Natural killer cell treated with Interleukin-12 subunit alpha and Interleukin-12 subunit beta and Interleukin-15 and Interleukin-18, amount 100 ng/mL, for 72 hours (primary cell): ENCODE measurements at regions not wholly inside any gene's neighbourhood (a gene's known extent, or its start where the extent isn't known, plus 50 kb on each side); places are given as distances from the start of the nearest gene placed in this dataset.
"Not testable (repeated sequence)": the region's sequence is repeated elsewhere in the genome, so short reads cannot be mapped to it uniquely, and the experiment has no call there.

Source experiments
- ATAC-seq, 2 donors: fragments of 150-1000 bp; cut with Tn5 transposase in 1 of 2; sonication (Bioruptor Pico), chemical (Tn5 transposase) in 1 of 2; 2 replicates each; pipeline ENCODE4 v1.10.0; 2021
- DNase-seq: peaks from one replicate; pipeline ENCODE4 v3.0.0; 2022; ENCODE audit warnings: low spot score
- H3K27ac Mint-ChIP-seq, 2 donors: 1 replicate in 1 of 2; 2 replicates in 1 of 2; pipeline ENCODE4 v1.8.0; 2022; ENCODE audit warnings: mixed read lengths in 2 of 2, mild to moderate bottlenecking in 1 of 2, moderate library complexity in 1 of 2
- H3K27me3 Mint-ChIP-seq, 2 donors: 1 replicate in 1 of 2; 2 replicates in 1 of 2; pipeline ENCODE4 v1.8.0; 2022; ENCODE audit warnings: mixed read lengths in 2 of 2
- H3K36me3 Mint-ChIP-seq: one replicate; pipeline ENCODE4 v1.8.0; 2022; ENCODE audit warnings: mixed read lengths
- H3K4me1 Mint-ChIP-seq, 2 donors: 1 replicate in 1 of 2; 2 replicates in 1 of 2; pipeline ENCODE4 v1.8.0; 2022; ENCODE audit warnings: low read depth in 2 of 2, mixed read lengths in 2 of 2, mild to moderate bottlenecking in 1 of 2
- H3K4me3 Mint-ChIP-seq: one replicate; pipeline ENCODE4 v1.8.0; 2022; ENCODE audit warnings: mixed read lengths
- H3K9me3 Mint-ChIP-seq: 2 replicates; pipeline ENCODE4 v1.8.0; 2022; ENCODE audit warnings: mixed read lengths

DNA sequence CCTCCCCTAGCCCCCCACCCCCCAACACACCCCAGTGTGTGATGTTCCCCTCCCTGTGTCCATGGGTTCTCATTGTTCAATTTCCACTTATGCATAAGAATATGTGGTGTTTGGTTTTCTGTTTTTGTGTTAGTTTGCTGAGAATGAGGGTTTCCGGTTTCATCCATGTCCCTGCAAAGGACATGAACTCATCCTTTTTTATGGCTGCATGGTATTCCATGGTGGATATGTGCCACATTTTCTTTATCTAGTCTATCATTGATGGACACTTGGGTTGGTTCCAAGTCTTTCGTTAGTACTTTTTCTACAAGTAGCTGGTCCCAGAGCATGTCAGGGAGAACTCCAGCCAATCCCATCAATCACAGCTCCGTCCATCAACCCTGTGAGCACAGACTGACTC is 350.3 kb downstream of the SETD4 start:
- not testable (repeated sequence) for DNase-seq, ATAC-seq

DNA sequence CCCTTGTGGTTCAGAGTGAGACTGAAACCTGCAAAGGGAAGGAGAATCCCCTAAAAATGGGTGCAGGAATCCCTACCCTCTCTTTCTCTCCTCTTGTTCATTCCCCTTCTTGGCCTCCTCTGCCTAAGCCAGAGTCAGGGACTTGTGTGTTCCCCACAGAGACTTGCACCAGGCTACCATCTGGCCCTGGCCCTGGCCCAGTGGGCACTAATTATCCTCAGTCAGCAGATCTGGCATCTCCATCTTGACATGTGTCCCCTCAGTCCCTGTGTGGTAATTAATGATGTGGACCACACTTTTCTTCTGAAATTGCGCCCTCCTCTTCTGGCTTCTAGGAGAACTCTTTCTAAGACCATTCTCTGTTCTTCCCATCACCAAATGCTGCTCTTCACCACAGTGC is 354.4 kb downstream of the SETD4 start:
- Mint-ChIP-seq H3K4me3 (no peak overlapping the region), H3K27me3 (peaks cover 31 to 63% of the 10 kb centered on the region in 2 donors), H3K4me1 (no peaks in the 10 kb centered on the region), H3K27ac (no peak overlapping the region), H3K9me3 (no peaks in the 10 kb centered on the region), H3K36me3 (no peaks in the 10 kb centered on the region)
- ATAC-seq (no peak), DNase-seq (no peak)

More for the DNA sequence above, 350.3 kb downstream of the SETD4 start:
- H3K4me1 Mint-ChIP-seq, H3K36me3 Mint-ChIP-seq, H3K9me3 Mint-ChIP-seq, H3K27ac Mint-ChIP-seq, H3K4me3 Mint-ChIP-seq: not testable (repeated sequence)
- peaks cover 23 to 43% of the 10 kb centered on the region in 2 donors for H3K27me3 Mint-ChIP-seq

DNA sequence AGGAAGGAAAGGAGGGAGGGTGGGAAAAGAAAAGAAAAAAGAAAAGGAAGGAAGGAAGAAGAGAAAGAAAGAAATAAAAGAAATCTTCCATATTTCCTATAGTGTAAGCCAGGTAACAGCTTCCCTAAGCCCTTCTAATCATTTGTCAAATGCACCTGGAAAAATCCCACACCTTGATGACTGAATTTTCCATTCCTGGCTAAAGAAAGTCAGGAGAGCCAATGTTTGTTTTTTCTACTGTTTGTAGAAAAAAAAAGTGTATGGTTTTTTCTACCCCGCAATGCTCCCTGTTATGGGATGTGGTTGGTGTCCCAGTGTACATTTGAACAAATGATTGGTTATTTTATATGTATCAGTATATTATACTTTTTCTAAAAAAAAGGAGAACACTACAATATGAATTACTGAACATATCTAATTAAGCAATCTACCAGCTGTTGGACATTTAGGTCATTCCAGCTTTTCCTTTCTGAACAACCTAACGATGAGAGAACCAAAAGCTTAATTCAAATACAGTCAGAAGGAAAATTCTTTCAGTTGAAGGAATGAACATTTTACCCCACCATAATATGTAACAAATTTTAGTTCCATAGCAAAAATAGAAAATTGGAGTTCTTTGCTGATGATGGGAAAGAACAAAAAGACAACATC is 355.0 kb downstream of the SETD4 start:
- Mint-ChIP-seq H3K9me3 (no peaks in the 10 kb centered on the region), H3K36me3 (no peaks in the 10 kb centered on the region), H3K27me3 (peaks cover 34 to 65% of the 10 kb centered on the region in 2 donors), H3K4me1 (no peaks in the 10 kb centered on the region), H3K4me3 (no peak overlapping the region), H3K27ac (no peak overlapping the region)
- no peak for DNase-seq
- no peak for ATAC-seq

DNA sequence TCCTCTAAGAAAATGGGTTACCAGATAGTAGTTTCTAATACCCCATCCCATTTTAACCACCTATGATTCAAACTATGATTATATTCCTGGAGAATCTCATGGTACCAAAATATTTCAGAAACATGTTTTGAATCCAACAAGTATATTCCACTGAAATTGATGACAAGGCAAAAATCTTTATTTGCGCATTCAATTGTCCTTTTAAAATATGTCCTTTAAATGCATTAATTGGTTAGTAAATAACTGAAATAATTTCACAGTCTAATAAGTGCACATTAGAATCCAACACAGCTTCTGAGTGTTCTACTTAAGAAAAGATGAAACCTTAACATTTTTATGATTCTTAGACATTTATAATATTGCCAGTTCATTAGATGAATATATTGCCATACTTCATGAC is 356.6 kb downstream of the SETD4 start:
- Mint-ChIP-seq H3K36me3 (no peaks in the 10 kb centered on the region), H3K9me3 (no peaks in the 10 kb centered on the region), H3K4me3 (no peak overlapping the region), H3K4me1 (no peaks in the 10 kb centered on the region), H3K27me3 (peaks cover 36 to 67% of the 10 kb centered on the region in 2 donors), H3K27ac (no peak overlapping the region)
- ATAC-seq (no peak), DNase-seq (no peak)

DNA sequence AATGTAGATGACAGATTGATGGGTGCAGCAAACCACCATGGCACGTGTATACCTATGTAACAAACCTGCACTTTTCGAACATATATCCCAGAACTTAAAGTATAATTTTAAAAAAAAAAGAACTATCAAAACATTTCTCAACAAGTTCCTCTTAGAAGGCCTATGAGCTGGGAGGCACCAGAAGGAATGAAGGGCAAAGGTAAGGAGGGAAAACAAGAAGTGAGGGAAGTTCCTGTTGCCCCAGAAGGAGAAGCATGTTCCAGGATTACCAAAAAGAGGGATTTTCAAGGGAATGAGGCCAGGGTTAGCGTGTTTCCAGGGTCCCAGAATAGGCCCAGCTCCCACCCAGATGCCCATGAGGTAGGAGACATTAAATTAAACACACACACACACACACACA is 361.0 kb downstream of the SETD4 start:
- Mint-ChIP-seq H3K36me3 (no peaks in the 10 kb centered on the region), H3K27me3 (peaks cover 26 to 57% of the 10 kb centered on the region in 2 donors), H3K9me3 (no peaks in the 10 kb centered on the region), H3K27ac (no peak overlapping the region), H3K4me3 (no peak overlapping the region), H3K4me1 (no peaks in the 10 kb centered on the region)
- ATAC-seq (no peak), DNase-seq (no peak)

DNA sequence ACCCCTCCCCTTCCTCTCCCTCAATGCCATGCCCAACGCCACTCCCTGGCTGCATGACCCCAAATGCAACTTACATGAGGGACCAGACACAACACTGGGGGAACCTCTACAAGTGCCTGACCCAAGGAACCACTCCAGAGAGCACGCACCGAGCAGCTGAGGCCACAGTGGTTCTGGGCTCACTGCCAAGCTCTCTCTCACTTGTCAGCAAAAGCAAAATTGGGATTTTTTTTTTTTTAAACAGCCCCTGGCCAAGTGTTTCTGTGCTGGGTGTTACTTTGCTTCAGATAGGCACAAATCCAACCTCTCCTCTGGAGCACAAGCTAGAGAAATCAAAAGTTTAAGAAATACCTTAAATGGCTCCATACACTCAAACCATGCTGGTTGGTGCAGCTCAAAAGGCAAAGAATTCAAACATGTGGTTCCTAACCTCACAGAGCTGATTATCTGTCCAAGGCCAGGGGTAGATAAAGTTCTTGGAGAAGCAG is 363.0 kb downstream of the SETD4 start:
- H3K9me3 Mint-ChIP-seq: no peaks in the 10 kb centered on the region
- H3K36me3 Mint-ChIP-seq: no peaks in the 10 kb centered on the region
- ATAC-seq: no peak
- no peak for DNase-seq
- H3K4me1 Mint-ChIP-seq: peaks cover 0 to under 1% of the 10 kb centered on the region in 2 donors
- no peak overlapping the region for H3K4me3 Mint-ChIP-seq
- H3K27ac Mint-ChIP-seq: no peak overlapping the region
- peaks cover 14 to 38% of the 10 kb centered on the region in 2 donors for H3K27me3 Mint-ChIP-seq

DNA sequence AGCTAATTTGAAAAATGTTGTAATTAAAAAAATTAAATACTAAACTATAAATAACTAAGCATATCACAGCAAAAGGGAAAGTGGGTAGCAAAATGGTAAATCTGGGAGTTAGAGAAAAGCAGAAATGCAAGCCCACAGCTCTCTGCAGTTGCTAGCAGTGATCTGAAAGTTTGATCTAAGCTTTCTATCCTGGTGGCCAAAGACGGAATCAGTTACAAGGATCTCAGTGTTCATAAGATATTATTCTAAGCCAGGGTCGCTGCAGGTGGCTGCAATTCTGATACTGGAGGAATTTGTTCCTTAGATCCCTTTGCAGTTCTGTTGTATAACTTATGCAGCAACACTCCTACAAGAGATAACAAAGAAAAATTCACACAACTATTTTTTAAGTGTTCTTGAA is 363.7 kb downstream of the SETD4 start:
- peaks cover 0 to 6% of the 10 kb centered on the region in 2 donors for H3K4me1 Mint-ChIP-seq
- no peaks in the 10 kb centered on the region for H3K36me3 Mint-ChIP-seq
- no peak overlapping the region for H3K4me3 Mint-ChIP-seq
- DNase-seq (no peak), ATAC-seq (no peak)
- H3K27ac Mint-ChIP-seq: no peak overlapping the region
- H3K9me3 Mint-ChIP-seq: no peaks in the 10 kb centered on the region
- H3K27me3 Mint-ChIP-seq: peaks cover 20 to 44% of the 10 kb centered on the region in 2 donors

DNA sequence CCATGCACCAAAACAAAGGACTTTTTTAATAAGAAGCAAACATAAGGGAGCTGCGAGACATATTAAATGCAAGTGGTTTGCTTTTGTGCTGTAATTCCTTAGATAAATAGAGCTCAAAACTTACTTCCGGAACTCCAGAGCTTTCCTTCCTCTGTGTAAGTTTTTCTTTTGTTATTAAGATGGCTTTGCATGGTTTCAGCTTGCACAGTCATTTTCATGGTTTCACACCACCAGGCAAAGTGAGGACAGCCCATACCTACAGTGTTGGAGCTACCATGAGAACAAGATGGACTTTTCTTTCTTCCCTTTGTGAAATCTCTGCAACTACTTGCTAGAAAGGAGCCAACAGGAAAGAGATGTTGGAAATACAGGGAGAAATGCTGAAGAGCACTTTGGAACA is 368.0 kb downstream of the SETD4 start:
- H3K4me3 Mint-ChIP-seq: no peak overlapping the region
- H3K4me1 Mint-ChIP-seq: peaks cover 0 to 6% of the 10 kb centered on the region in 2 donors
- H3K36me3 Mint-ChIP-seq: no peaks in the 10 kb centered on the region
- no peaks in the 10 kb centered on the region for H3K9me3 Mint-ChIP-seq
- H3K27me3 Mint-ChIP-seq: peaks cover 24 to 29% of the 10 kb centered on the region in 2 donors
- no peak overlapping the region for H3K27ac Mint-ChIP-seq
- ATAC-seq (no peak), DNase-seq (no peak)

DNA sequence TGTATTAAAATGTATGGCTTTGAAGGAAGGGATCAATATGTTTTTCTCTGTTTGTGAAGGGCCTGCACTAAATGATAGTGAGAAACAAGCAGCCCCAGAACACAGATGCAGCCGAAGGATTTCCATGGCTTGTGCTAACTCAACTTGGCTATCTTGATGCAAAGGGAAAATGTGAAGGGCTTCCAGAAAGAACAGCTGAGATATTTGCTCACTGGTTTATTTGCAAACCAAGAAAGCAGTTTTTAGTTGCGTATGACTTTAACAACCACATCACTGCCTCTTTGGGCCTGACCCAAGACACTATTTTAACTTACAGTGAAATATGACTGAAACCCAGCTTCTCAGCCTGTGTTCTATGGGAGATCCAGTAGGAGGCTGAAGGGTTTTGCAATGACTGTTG is 369.9 kb downstream of the SETD4 start:
- Mint-ChIP-seq H3K27me3 (peaks cover 26 to 40% of the 10 kb centered on the region in 2 donors), H3K4me1 (peaks cover 0 to 6% of the 10 kb centered on the region in 2 donors), H3K9me3 (no peaks in the 10 kb centered on the region), H3K4me3 (no peak overlapping the region), H3K36me3 (no peaks in the 10 kb centered on the region), H3K27ac (no peak overlapping the region)
- ATAC-seq (no peak), DNase-seq (no peak)

DNA sequence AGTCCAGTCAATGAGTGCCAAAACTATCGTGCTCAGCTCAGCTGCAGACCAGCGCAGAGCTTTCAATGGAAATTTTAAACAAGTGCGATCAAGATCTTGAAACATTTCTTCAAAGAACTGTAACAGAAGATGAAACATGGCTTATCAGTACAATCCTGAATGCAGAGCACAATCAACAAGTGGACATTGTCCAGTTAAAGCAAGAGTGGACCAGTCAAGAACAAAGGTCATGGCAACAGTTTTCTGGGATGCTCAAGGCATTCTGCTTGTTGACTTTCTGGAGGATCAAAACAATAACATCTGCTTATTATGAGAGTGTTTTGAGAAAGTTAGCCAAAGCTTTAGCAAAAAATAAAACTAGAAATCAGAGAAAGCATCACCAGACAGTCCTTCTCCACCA is 374.2 kb downstream of the SETD4 start:
- DNase-seq (no peak), ATAC-seq (no peak)
- Mint-ChIP-seq H3K27ac (no peak overlapping the region), H3K4me3 (no peak overlapping the region), H3K36me3 (no peaks in the 10 kb centered on the region), H3K4me1 (no peaks in the 10 kb centered on the region), H3K9me3 (no peaks in the 10 kb centered on the region), H3K27me3 (peaks cover 30 to 49% of the 10 kb centered on the region in 2 donors)

DNA sequence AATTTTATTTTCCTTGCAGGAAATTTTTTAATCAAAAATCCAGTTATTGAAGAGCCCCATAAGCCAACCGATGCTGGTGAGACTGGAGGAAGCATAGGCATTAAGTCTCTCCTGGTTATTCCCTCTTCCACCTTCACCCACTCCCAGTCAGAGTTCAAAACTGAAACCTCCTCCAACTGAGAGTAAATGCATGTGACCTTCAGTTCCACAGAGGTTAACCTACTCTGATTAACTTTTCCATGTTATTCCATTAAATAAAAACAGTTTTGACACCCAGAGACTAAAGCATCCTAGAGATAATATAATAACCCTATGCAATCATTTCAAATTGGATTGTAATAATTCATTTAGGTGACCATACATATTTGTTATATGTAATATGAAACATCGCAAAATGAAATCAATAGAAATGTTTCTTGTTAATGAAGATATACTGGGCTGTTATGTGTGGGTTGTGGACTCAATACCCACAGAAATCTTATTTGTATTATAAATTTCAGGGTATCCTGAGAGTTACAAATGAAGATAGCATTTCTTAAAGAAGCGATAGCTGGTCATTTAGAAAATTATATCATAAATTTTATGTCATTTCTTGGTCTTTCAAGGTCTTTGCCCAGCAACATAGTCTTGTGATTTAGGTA is 376.5 kb downstream of the SETD4 start:
- DNase-seq (no peak), ATAC-seq (no peak)
- Mint-ChIP-seq H3K27me3 (peaks cover 30 to 57% of the 10 kb centered on the region in 2 donors), H3K36me3 (no peaks in the 10 kb centered on the region), H3K4me3 (no peak overlapping the region), H3K9me3 (no peaks in the 10 kb centered on the region), H3K27ac (no peak overlapping the region), H3K4me1 (no peaks in the 10 kb centered on the region)

DNA sequence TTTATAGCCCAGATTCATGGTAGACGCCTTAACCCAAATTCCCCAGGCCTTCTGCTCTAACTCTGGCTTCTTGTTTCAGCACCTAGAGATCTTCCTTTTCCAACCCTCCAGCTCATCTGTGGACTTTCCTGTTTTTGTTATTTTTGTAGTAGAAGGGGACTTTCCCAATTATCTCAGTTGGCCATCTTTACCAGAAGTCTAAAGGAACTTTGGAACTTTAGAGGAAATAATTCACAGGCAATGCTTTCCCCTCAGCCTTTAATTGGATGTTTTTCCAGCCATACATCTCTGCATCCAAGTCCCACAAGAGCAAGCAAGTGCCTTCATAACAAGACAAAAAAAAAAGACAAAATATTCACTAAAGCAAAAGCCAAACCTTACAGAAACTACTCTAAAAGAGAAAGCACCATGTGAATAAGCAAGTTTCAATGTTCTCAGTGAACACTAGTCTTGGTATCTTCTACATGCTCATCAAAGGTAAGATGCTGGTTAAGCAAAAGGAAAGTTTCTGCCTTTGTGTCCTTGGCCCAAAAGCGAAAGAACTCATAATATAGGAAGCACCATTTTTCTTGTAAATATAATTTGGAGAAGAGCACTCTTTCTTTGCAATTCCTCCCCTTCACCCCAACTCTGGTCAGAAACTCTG is 377.3 kb downstream of the SETD4 start:
- H3K36me3 Mint-ChIP-seq: no peaks in the 10 kb centered on the region
- DNase-seq (no peak), ATAC-seq (no peak)
- H3K27ac Mint-ChIP-seq: no peak overlapping the region
- H3K4me1 Mint-ChIP-seq: no peaks in the 10 kb centered on the region
- peaks cover 32 to 60% of the 10 kb centered on the region in 2 donors for H3K27me3 Mint-ChIP-seq
- H3K9me3 Mint-ChIP-seq: no peaks in the 10 kb centered on the region
- no peak overlapping the region for H3K4me3 Mint-ChIP-seq

DNA sequence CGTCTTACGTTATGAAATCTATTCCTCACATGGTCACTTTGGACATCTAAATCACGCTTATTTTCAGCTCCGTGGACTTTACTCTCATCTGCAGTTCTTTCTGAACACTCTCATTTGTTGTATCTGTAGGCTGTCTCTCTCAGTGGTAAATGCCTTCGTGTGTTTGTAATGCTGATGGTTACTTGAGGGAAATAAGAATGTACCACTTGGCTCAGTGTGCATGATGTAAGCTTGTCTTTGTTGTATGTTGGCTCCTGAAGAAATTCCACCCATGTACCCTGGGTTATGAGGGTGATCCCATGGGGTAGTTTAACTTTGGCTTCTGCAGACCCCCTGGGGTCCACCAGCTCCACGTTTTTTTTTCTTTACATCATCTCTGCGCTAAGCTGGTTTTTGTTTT is 378.4 kb downstream of the SETD4 start:
- no peak overlapping the region for H3K4me3 Mint-ChIP-seq

DNA sequence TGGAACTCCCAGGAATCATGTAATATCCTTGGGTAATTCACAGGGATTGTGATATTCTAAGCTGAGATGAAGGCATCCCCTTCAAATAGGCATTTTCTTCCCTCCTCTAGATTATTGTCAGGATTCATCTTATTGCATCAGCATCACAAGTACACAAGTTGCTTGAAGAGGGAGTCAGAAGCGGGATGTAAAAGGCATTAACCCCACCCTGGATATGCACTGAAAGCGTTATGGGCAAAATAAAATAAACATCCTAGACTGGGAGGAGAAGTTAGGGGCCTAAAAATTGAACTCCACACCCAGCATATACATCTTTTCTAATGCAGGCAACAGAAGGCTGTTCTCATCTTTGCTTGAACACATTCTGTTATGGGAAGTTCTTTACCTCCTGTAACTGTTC is 381.2 kb downstream of the SETD4 start:
- H3K4me1 Mint-ChIP-seq: no peaks in the 10 kb centered on the region
- no peaks in the 10 kb centered on the region for H3K36me3 Mint-ChIP-seq
- H3K27ac Mint-ChIP-seq: no peak overlapping the region
- ATAC-seq (no peak), DNase-seq (no peak)
- H3K4me3 Mint-ChIP-seq: no peak overlapping the region
- peaks cover 22 to 44% of the 10 kb centered on the region in 2 donors for H3K27me3 Mint-ChIP-seq
- no peaks in the 10 kb centered on the region for H3K9me3 Mint-ChIP-seq

More for the DNA sequence above, 378.4 kb downstream of the SETD4 start:
- no peak for DNase-seq
- H3K4me1 Mint-ChIP-seq: no peaks in the 10 kb centered on the region
- no peaks in the 10 kb centered on the region for H3K9me3 Mint-ChIP-seq
- no peak overlapping the region for H3K27ac Mint-ChIP-seq
- peaks cover 23 to 55% of the 10 kb centered on the region in 2 donors for H3K27me3 Mint-ChIP-seq
- no peak for ATAC-seq
- no peaks in the 10 kb centered on the region for H3K36me3 Mint-ChIP-seq
